Thymus (tissue), 11 donors: ENCODE measurements at regions not wholly inside any gene's neighbourhood (a gene's known extent, or its start where the extent isn't known, plus 50 kb on each side); places are given as distances from the start of the nearest gene placed in this dataset.

Experiments
- DNase-seq, 9 donors: peaks; one replicate each; pipeline ENCODE4 v3.0.0-alpha.2; 2013; ENCODE audit warnings: low spot score in 9 of 9, low read depth in 6 of 9, missing footprints in 1 of 9
- H3K27ac ChIP-seq, 2 donors: one replicate each; pipeline ENCODE4 v1.5.1; 2013; ENCODE audit warnings: control low read depth in 1 of 2, low read depth in 1 of 2, low read length in 1 of 2, mild to moderate bottlenecking in 1 of 2, moderate library complexity in 1 of 2
- H3K27me3 ChIP-seq, 2 donors: one replicate each; pipeline ENCODE4 v1.5.1; 2013; ENCODE audit warnings: low read length in 1 of 2; ENCODE audit not compliant: control insufficient read depth in 2 of 2, insufficient read depth in 1 of 2
- H3K36me3 ChIP-seq, 2 donors: one replicate each; pipeline ENCODE4 v1.5.1; 2013; ENCODE audit warnings: low read length in 1 of 2, mild to moderate bottlenecking in 1 of 2, moderate library complexity in 1 of 2; ENCODE audit not compliant: control insufficient read depth in 2 of 2, insufficient read depth in 2 of 2
- H3K4me1 ChIP-seq, 2 donors: one replicate each; pipeline ENCODE4 v1.5.1; 2013; ENCODE audit warnings: low read length in 2 of 2; ENCODE audit not compliant: control insufficient read depth in 2 of 2, insufficient read depth in 2 of 2
- H3K4me3 ChIP-seq, 2 donors: one replicate each; pipeline ENCODE4 v1.5.1; 2013; ENCODE audit warnings: low read length in 2 of 2, control low read depth in 1 of 2, mild to moderate bottlenecking in 1 of 2
- H3K9me3 ChIP-seq, 2 donors: one replicate each; pipeline ENCODE4 v1.5.1; 2013; ENCODE audit warnings: low read length in 1 of 2, mild to moderate bottlenecking in 1 of 2; ENCODE audit not compliant: control insufficient read depth in 2 of 2, insufficient read depth in 1 of 2
- WGBS: extraction: QIAGEN DNeasy Blood & Tissue Kit; methylation state at CpG from one replicate; pipeline ENCODE4 v1.1.7; 2013; 5-methylcytosine and 5-hydroxymethylcytosine counted together
- donor health status: healthy.

DNA sequence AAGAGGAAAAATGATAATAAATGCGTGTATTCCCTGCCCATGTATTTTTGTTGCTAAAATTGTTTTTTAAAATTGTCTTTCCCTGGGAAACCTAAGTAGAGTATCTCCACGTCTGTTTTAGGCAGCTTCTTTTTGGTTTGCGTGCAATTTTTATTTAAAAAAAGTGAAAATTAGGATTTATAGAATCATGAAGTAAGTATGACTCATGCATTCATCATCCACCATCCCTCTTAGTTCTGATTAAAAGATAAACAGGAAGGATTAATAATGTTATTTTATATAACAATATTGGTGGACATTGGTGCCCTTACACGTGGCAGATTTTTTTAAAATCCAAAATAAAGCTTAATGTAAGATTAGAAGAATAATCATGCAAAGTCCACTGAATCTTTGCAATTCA is 358.7 kb downstream of the MED10 start:
- H3K27ac ChIP-seq = no peak overlapping the region
- no peaks in the 10 kb centered on the region for H3K36me3 ChIP-seq
- WGBS = 62% methylated on average over 4 of the region's 4 CpGs
- no peaks in the 10 kb centered on the region for H3K4me1 ChIP-seq
- H3K9me3 ChIP-seq = no peaks in the 10 kb centered on the region
- no peaks in the 10 kb centered on the region for H3K27me3 ChIP-seq
- DNase-seq = no peak
- H3K4me3 ChIP-seq = no peak overlapping the region

DNA sequence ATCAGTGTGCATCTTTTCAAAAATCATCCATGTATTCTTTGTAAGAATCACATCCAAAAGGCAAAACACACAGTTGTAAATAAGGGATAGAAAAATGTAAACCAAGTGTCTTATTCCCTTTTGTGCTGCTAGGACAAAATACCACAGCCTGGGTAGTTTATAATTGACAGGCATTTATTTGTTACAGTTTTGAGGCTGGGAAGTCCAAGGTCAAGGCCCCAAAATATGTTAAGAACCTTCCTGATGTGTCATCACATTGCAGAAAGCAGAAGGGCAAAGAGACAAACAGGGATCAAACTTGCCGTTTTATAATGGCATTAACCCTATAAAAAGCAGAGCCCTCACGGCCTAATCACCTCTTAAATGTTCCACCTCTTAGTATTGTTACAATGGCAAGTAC is 364.8 kb downstream of the MED10 start:
- no peaks in the 10 kb centered on the region for H3K36me3 ChIP-seq
- H3K4me1 ChIP-seq = no peaks in the 10 kb centered on the region
- H3K27ac ChIP-seq = no peak overlapping the region
- no peak for DNase-seq
- WGBS = 89% methylated on average over 2 of the region's 2 CpGs
- H3K27me3 ChIP-seq = no peaks in the 10 kb centered on the region
- no peak overlapping the region for H3K4me3 ChIP-seq
- H3K9me3 ChIP-seq = no peaks in the 10 kb centered on the region

DNA sequence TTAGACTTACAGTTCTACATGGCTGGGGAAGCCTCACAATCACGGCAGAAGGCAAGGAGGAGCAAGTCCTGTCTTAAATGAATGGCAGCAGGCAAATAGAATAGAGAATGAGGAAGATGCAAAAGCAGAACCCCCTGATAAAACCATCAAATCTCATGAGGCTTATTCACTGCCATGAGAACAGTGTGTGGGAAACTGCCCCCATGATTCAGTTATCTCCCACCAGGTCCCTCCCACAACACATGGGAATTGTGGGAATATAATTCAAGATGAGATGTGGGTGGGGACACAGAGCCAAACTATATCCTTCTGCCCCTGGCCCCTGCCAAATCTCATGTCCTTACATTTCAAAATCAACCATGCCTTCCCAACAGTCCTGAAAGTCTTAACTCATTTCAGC is 367.1 kb downstream of the MED10 start:
- Histone ChIP-seq H3K9me3 (no peaks in the 10 kb centered on the region), H3K4me1 (no peaks in the 10 kb centered on the region), H3K36me3 (no peaks in the 10 kb centered on the region), H3K4me3 (no peak overlapping the region), H3K27ac (no peak overlapping the region), H3K27me3 (no peaks in the 10 kb centered on the region)
- WGBS = 83% methylated on average over 1 of the region's 1 CpG
- DNase-seq = no peak

DNA sequence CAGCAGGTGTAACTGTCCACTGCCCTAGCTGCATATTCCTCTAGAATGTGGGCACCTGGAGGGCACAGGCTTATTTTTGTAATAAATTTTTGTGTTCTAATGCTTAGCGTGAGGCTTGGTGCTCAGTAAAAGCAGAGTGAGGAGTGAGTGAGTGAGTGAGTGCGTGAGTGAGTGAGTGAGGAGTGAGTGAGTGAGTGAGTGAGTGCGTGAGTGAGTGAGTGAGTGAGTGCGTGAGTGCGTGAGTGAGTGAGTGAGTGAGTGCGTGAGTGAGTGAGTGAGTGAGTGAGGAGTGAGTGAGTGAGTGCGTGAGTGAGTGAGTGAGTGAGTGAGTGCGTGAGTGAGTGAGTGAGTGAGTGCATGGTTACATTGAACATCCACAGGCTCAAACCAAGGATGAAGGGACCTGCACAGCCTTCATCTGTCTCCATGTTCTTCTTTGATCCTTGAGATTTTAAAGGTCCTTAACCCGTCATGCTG is 371.5 kb downstream of the MED10 start:
- Histone ChIP-seq H3K27me3 (no peaks in the 10 kb centered on the region), H3K27ac (no peak overlapping the region), H3K9me3 (no peaks in the 10 kb centered on the region), H3K4me3 (no peak overlapping the region), H3K4me1 (no peaks in the 10 kb centered on the region), H3K36me3 (no peaks in the 10 kb centered on the region)
- no peak for DNase-seq
- WGBS = 80% methylated on average over 8 of the region's 9 CpGs

DNA sequence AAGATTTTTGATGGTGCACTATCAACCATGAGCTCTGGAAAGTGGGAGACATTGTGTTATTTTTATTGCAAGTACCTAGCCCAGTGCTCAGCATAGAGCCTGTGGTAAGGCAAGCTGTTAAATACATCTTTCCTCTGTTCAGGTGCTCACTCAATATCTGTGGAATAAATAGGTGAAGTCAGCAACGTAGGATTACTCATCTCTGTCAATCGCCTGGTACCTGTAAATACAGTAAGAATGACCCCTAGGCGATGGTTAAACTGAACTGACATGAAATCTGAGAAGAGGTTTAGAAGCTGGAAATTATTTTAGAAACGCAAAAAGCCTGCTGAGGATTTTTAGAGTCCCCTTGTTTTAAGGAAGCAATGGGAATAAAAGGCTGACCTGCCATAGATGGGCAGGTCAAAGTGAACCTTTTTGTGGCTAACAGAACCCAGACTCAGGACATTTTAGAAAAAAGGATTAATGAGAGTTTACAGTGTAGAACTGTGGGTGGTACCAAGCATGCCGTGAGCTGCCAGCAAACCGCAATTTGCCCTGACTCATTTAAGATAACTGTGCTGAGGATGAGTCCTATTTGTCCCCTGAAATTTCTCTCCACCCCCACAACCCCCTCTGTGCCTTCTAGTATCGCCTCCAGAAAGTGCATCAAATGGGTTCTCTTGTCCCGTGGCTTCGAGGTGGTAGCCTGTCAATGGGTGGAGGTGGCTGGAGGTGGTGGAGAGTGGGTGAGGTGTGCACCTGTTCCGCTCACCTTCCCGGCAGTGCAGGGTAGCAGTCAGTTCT is 375.1 kb downstream of the MED10 start:
- no peak overlapping the region for H3K4me3 ChIP-seq
- H3K27me3 ChIP-seq = no peaks in the 10 kb centered on the region
- H3K9me3 ChIP-seq = no peaks in the 10 kb centered on the region
- 89% methylated on average over 11 of the region's 11 CpGs for WGBS
- H3K4me1 ChIP-seq = no peaks in the 10 kb centered on the region
- DNase-seq = no peak
- no peak overlapping the region for H3K27ac ChIP-seq
- H3K36me3 ChIP-seq = no peaks in the 10 kb centered on the region

DNA sequence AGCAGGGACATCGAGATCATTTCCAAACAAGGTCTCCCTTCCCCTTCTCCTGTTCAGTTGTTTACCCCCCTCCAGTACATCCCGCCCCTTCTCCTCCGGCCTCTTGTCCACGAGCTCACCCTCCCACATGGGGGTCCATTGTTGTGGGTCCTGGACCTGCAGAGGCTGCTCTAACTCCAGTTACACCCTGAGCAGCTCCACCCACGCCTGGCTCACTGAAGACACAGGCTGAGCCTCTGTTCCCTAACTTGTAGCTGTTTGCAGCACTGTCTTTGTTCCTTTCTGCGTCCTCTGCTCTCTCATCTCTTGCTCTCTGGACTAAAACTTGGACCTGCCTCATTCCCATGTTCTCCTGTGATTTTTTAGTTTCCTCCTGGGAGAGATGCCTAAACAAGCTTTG is 377.5 kb downstream of the MED10 start:
- H3K4me1 ChIP-seq = no peaks in the 10 kb centered on the region
- no peaks in the 10 kb centered on the region for H3K27me3 ChIP-seq
- peaks cover 1 to 8% of the 10 kb centered on the region in 2 donors for H3K9me3 ChIP-seq
- H3K36me3 ChIP-seq = no peaks in the 10 kb centered on the region
- no peak for DNase-seq
- WGBS = 59% methylated on average over 6 of the region's 6 CpGs
- no peak overlapping the region for H3K27ac ChIP-seq
- H3K4me3 ChIP-seq = no peak overlapping the region

DNA sequence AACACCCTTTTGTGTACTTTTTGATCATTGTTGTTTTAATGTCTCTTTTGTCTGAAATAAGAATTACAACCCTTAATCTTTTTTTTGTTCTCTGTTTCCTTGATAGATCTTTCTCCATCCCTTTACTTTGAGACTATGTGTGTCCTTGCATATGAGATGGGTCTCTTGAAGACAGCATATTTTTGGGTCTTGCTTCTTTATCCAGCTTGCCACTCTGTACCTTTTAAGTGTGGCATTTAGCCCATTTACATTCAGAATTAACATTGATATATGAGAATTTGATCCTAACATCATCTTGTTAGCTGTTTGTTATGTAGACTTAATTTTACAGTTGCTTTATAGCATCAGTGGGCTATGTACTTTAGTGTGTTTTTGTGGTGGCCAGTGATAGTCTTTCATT is 382.5 kb downstream of the MED10 start:
- Histone ChIP-seq H3K27ac (no peak overlapping the region), H3K9me3 (peaks cover 1 to 8% of the 10 kb centered on the region in 2 donors), H3K36me3 (no peaks in the 10 kb centered on the region), H3K4me3 (no peak overlapping the region), H3K27me3 (no peaks in the 10 kb centered on the region), H3K4me1 (no peaks in the 10 kb centered on the region)
- no peak for DNase-seq

DNA sequence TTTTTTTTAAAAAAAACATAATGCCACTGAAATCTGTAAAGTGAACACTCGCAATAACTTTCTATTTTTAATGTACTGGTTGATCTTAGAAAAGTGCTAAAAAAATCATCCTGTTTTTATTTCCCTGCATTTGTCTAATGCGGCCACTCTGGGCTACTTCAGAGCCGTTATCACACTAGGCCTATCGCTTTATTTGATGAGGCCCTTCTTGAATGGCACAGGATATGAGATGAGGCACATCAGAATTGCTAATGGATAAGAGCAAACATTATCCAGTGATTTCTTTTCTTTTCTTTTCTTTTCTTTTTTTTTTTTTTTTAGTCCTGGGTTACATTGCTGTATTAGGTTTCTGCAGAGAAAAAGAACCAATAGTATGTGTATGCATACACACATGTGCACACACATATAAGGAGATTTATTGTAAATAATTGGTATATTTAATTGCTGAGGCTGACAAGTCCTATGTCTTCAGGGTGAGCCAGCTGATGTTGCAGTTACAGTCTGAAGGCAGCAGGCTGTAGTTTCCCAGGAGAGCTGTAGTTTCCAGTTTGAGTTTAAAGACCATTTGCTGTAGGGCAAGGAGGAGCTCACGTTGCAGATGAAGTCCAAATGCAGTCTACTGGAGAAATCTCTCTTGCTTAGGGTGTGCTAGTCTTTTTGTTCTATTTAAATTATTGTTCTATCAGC is 391.7 kb downstream of the MED10 start:
- Histone ChIP-seq H3K9me3 (no peaks in the 10 kb centered on the region), H3K27ac (no peak overlapping the region), H3K36me3 (no peaks in the 10 kb centered on the region), H3K27me3 (no peaks in the 10 kb centered on the region), H3K4me3 (no peak overlapping the region), H3K4me1 (no peaks in the 10 kb centered on the region)
- 85% methylated on average over 5 of the region's 5 CpGs for WGBS
- DNase-seq = no peak

DNA sequence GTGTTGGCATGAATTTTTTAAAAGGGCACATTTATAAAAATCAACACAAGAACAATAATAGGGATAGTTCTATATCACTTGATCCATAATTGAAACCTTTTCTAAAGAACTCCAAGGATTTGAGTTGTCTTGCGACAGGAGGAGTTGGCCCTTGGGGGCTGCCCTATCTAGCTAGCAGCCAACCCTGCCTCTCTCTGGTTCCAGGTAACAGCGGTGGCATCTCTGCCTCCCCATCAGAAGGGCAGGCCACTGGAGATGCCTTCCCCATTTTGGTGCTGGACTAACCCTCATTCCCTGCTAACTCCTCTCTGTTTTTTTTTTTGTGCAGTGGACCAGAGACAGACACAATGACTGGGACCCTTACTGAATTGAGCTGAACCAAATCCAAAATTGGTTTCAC is 393.0 kb downstream of the MED10 start:
- 92% methylated on average over 2 of the region's 2 CpGs for WGBS
- no peak overlapping the region for H3K4me3 ChIP-seq
- H3K27ac ChIP-seq = no peak overlapping the region
- no peaks in the 10 kb centered on the region for H3K9me3 ChIP-seq
- H3K27me3 ChIP-seq = no peaks in the 10 kb centered on the region
- DNase-seq = no peak
- H3K36me3 ChIP-seq = no peaks in the 10 kb centered on the region
- H3K4me1 ChIP-seq = no peaks in the 10 kb centered on the region
